Endothelial cell of hepatic sinusoid (primary cell): ENCODE measurements at regions not wholly inside any gene's neighbourhood (a gene's known extent, or its start where the extent isn't known, plus 50 kb on each side); places are given as distances from the start of the nearest gene placed in this dataset.

Experiments used
- in situ Hi-C: cut with HindIII; loops from 2 replicates; pipeline ENCODE4 v1.10.0; 2017; ENCODE audit warnings: low sequenced_read_pairs

DNA sequence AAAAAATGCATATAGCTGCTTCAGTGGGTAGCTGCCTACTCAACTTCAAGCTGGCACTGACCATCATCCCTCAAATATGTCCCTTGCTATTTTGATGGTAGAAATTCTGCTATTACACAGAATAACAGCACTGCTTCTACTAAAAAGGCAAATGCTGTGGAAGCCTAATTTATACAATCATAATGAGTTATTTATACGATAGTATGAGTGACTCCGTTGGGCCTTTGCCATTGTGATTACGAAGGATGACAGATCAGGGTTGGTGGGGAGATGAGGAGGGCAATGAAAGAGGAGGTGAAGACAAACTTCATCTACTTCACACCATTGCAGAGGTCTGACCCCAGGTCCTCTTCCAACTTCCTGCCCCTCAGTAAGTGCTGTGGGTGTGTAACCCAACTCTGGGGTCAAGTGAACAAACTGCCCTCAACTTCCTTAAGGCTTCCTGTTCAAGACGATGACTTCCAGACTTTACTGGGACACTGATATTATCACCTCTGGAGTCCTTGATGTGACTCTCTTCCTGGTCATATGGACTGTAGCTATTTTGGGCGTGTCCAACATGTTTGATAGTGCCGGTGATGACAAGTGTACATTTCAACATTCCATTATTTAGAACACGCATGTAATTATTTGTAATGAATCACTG is 74.1 kb upstream of the RPS23 start:
- in situ Hi-C loops, result loop anchor here (10.0 kb wide), 1 partner anchor 53 kb away; no protein-coding TSS in a partner anchor

DNA sequence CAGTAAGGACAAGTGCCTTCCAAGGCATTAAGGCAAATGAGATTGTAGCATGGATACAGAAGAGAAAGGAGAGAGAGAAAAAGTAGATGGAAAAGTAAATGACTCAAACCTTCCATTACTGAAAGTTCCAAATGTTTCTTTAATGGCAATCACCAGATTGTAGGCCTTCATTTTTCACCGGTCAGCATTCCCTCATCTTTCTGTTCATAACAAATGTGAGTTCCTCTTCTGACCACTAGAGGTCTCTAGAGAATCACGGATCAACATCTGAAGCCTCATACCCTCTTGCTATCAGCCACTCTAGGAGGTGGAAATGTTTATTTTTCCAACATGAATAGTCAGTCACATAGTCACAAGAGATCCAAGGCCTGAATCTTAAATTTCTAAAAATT is 73.6 kb upstream of the RPS23 start:
- in situ Hi-C loops, result loop anchor here (10.0 kb wide), 1 partner anchor 53 kb away; no protein-coding TSS in a partner anchor

DNA sequence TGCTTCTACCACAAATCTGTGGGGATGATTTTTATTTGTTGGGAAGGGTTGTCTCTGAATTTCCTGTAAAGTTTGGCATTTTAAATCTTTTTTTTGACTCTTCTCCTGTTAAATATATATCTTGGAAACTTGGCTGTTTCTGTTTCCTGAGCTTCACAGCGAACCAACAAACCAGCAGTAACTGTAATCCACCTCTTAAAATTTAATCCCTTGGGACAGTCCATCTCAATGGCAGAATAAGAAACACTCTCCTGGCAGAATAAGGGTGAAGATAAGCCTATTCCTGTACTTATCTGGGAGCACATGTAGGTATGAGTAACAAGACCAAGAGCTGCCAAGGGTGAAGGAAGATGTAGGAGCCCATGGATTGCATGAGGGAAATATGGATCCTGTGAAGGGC is 73.1 kb upstream of the RPS23 start:
- in situ Hi-C loops, result loop anchor here (10.0 kb wide), 1 partner anchor 54 kb away; no protein-coding TSS in a partner anchor

DNA sequence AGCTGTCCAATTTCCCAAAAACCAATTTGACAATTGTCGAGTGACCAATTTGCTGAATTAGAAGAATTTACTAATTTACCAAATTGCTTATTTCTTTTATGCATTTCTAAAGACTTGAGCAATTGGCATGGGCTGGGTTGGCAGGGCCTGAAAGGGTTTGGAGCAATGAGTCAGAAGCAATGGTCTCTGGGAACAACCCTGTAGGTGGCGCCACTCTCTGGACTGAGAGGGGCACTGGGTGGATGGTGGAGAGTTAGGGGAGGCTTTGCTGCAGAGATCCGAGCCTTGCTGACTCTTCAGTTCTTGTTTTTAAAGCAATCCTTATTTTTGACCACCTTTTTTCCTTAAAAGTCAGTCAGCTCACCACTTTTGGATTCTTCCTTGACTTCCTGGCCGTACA is 71.5 kb upstream of the RPS23 start:
- in situ Hi-C loops, result loop anchor here (10.0 kb wide), 1 partner anchor 55 kb away; no protein-coding TSS in a partner anchor

DNA sequence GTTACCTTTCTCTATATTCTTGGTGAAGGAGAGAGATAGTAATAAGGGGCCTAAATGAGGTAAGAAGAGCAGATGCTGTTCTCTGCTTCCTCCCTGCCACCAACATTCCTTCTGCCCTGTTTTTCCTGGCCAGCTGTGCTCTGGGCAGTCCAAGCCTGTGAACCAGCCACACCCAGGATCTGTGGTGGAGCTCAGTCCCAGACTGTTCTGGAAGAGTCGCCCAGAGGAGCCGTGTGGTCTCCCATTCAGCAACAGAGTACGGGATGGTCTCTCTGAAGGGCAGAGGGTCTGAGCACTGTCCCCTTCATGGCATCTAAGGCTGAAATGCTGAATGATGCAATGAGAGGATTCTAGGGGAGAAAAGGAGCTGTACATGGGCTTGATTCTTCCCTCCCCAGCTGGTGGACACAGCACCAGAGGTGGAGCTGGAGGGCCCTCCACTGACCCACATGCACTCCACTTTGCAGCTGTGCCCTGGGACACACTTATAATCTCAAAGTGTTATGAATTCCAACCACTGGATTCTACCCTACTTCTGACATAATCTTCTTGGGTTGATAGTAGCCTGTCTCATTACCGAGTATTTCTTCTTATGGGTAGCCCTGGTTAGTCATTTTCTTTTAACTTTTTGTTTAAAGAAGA is 70.8 kb upstream of the RPS23 start:
- in situ Hi-C loops, result no loop called here

DNA sequence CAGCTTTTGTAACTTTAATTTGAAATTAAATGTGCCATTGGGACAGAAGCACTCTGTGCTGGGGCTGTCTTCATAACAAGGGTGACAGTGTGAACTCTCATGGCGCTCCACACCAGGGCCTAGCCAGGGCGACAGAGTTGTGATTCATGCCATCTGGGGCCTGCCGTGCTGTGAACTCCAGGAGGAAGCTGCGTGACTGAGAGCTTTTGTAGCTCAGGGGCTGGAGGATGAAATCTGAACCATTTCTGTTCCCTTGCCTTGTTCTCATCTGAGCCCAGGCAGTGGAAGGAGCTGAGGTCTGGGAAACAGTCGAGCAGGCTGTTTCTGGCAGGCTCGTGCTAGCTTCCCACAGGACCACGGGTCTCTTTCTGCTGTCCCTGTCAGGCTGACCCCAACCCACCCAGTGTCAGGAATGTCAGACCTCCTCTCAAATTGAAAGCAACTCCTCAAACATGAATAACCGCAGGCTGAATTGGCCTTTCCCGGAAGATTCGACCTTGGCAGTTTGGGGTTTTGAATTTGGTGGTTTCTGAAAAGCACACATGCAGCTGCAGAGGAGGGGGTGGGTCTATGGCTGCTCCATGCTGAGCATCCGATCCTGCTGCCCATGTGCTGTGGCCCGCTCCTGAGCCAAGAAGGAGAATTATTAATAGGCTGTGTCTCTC is 69.2 kb upstream of the RPS23 start:
- in situ Hi-C loops, result no loop called here

DNA sequence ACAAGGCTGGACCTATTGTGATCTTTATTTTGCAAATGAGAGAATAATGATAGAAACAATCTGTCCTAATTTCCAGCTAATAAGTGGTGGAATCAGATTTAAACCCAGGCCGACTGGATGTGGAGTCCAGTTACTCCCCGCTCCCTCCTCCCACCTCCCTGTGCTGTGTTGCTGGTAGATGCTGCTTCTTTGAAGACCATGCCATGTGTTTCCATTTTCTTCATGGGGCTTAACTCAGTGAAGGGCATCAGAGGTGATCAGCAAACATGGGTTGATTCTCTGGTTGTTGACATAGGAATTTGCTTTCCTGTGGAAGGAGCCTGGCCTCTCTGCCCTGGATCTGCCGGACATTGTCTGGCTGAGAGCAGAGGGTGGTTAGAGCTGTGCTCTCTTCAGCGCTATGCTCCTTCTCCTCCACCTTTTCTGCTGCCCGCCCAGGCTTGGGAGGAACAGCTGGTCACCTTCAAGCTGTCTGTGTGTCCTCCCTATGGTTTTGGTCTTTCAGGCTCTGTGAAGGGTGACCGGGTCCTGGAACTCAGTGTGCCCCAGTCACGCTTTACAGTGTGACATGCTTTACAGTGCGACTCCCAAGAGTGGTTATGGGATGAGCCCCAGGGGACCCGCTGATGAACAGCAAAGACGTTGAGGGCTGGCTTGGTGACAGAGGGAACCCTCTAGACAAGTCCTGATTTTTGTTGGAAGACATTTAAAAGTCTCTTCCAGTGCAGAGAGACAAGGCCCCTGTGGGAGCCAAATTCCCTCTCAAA is 68.4 kb upstream of the RPS23 start:
- in situ Hi-C loops, result no loop called here

DNA sequence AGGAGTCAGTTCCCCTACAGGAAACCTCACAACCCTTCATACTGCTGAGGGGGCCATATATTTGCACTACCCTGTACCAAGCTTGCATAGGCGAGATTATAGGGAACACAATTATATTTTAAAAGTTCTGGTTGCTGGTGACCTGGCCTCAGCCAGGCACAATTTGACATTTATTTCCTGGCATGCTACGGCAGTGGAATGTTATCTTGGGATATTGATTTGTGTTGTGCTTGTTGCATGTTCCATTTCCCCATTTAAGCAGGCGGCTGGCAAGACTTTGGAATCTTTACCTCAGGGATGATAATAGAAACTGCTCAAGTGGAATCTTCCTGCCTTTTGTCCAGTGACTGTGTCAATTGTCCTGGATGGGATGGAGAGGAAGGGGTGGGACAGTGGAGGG is 67.0 kb upstream of the RPS23 start:
- in situ Hi-C loops, result no loop called here

DNA sequence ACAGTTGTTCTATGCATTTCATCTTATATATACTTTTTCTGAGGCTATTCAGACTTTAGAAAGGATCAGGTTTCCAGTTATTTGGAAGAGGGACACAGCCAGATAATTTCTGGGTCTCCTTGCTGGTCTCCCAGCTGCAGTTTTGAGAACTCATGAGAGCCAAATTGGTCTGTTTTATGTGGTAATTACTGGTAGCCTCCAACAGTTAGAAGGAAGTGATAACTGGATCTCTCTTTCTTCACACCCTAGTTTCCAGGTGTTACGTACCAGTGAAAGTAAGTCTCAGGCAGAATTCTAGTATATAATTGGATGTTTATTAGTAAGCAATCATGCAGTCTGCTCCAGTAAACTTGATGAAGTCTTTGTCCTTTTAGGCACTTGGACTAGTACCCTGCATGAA is 63.2 kb upstream of the RPS23 start:
- in situ Hi-C loops, result no loop called here

DNA sequence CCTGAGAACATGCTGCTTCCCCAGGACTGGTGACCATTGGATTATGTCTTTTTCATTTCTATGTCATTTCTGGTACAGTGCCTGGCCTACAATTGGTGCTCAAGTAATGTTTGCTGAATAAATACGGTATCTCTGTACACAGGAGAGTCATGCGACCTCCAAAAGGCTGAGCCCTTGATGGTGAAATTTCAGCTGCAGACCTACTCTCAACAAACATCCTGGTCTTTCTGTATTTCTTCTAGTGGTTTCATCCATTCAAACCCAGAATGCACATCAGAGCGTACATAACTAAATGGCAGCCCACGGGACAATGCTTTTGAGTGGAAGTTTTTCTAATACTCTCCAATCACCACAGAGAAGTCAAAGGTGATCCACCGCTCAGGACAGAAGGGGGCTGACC is 62.6 kb upstream of the RPS23 start:
- in situ Hi-C loops, result no loop called here

DNA sequence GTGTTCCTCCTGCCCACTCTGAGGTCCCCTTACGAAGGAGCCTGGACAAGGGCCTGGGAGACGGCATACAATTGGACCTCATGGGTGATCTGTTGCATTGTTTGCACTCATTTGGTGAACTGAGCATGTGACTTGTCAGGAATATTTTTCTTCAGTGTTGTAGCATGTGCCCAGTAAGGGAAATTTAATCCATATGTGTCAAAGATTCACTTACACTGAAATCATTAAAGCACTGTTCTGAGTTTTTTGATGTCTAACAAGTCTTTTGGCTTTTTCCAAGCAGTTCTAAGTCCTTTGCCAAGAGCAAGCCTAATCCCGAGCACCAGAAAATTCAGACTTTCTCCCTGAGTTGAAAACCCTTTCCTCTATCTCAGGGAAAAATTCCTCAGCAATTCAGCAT is 61.6 kb upstream of the RPS23 start:
- in situ Hi-C loops, result no loop called here

DNA sequence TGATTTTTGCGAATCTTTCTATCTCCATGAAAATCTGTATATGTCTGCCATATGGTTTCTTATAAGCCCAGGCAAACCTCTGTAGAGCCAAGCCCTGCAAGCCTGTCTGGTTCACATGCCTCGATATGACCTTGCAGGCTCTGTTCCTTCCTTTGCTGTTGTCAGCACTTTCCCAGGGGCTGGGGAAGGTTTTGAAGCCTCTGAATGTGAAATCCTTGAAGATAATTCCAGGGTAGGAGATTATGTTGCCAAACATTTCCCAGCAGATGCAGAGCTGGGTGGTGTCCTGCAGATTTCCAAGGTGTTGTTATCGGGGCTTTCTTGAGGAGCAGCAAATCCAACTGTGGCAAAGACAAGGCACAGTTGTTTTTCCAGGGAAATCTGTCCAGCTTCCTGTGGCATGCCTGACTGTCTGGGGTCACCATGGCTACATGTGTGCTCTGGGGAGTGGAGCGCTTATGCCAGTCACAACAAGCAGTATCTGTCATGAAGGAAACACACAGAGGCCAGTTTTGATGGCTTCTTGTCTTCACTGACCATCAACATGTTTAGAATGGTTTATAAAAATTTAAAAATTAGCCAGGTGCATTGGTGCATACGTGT is 60.7 kb upstream of the RPS23 start:
- in situ Hi-C loops, result no loop called here

DNA sequence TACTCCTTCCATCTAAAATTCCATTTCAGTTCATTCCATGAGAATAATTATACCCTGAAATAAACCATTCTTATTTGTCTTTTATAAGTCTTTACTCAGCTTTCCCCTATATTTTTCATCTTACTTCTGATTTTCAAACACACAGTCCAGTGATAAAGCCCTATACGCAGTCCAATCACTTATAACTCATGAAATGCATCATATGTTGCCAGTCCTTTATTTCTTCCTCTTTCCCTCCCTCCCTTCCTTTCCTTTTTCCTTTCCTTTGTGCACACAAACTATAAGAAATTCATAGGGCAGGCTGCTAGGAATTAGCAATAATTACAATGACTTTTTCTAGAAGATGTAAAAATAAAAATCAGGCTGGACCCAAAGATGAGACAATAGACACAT is 58.8 kb upstream of the RPS23 start:
- in situ Hi-C loops, result no loop called here

DNA sequence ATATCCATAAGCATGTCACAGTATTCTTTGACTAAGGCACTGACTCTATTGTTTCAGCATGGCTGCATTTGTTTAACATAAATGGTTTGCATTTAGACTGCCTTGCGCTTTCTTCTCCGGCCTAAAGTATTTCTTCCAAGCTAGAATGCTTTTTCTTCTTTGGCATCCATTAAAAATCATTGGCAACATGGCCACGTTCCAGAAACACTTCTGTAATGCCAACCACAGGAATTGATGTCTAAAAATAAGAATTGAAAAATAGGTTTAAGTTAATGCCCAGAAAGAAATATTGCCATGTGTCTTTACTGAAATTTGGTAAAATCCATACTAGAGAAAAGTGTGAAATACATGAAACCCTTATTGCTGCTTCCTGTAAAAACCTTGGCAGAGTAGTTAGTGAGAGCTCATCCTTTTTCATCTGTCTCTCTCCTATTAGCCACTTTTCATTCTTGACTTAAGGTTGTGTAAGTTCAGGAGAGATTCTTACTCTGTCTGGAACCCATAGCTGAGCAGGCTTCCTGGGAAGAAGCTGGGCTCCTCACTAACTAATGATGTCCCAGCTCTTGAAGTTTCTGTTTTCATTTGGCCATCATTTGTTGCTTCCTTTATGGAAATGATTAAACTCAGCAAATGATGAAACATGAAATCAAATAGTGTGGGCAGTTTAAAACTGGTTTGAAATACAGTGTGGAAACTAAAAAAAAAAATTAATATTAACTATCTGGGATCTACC is 58.2 kb upstream of the RPS23 start:
- in situ Hi-C loops, result no loop called here

DNA sequence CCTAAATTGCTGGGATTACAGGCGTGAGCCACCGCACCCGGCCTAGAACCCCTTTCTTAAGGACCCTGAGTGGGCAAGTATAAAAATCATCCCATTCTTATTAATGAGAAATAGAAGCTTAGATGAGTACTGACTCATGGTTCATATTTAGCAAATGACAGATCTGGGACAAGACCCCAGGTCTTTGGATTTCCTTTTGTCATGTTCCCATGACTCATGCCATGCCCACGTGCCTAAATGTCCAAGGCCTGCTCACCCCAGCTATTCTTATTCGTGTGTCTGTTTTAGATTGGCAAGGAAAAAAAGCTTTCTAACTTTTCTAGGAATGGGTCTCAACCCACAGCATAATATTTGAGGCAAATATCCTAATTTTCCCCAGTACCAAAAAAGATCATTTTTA is 57.7 kb upstream of the RPS23 start:
- in situ Hi-C loops, result no loop called here

DNA sequence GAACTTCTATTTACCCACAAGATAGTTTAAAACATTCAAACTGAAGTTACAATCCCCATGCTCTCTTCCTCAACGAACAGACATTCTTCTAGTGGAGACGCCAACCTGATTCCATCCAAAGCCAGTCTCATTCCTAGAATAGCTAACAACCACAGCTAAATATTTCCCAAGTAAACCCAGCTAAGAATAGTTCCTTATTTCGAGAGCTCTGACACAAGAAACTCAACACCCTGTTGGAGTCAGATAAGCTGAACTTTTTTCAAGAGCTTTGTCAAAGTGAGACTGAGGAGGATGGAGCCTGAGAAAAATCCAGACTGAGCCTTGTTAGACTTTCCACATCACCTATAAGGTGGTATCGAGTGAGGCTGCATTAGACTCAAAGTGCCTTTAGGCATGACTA is 56.7 kb upstream of the RPS23 start:
- in situ Hi-C loops, result no loop called here

DNA sequence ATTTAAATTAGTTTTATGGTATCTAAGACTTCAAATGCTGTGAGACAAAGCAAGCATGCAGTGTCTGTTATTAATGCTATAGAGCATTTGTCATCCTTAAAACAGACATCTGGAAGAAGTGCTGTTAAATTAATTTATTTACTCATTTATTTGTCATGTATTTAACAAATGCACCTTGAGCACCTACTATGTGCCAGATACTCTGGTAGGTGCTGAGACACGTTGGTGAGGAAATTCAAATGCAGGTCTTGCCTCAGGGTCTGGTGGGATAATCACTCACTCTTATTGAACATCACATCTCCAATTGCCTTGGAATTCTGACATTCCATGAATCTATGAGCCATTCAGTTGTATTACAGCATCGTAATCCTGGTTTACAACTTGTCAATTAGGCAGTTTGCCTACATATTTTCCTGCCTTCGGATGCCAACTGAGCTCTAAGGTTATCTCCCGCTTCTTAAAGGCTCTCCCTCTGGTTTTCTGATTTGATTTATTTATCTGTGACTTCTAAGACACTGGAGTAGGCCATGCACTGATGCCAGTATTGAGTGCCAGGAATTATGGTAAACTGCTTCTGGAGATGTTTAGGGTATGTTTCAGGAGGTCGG is 56.0 kb upstream of the RPS23 start:
- in situ Hi-C loops, result no loop called here

DNA sequence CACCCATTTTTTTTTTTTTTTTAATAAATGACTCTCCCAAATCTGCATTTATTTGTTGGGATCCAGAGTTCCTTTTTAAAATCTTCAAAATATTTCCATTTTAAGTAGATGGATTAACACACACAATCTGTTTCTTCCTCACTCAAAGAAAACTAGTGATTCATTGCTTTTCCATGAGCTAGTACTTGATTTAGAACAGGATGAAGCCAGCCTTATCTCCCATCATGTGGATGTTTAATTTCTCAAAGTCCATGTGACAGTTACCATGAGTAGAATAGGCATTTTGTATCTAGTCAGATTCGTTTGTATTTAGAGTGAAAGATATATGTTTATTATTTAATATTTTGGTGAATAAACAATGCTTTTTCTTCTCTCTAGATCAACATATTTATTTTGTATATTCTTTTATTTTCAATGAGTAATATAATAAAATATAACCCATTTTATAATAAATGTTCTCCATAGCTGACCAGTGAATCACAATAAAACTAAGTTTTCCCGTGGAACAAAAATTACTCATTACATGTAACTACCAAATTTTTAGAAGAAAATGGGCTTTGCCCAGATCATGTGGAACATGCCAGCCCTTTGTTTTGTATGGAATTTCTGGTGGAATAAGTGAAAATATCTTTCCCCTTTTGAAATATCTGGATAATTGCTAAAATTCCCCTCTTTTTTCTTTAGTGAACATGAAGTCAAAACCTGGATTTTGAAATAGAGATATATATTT is 54.9 kb upstream of the RPS23 start:
- in situ Hi-C loops, result no loop called here
